ENCODE measurements at regions not wholly inside any gene's neighbourhood (a gene's known extent, or its start where the extent isn't known, plus 50 kb on each side); places are given as distances from the start of the nearest gene placed in this dataset.

DNA sequence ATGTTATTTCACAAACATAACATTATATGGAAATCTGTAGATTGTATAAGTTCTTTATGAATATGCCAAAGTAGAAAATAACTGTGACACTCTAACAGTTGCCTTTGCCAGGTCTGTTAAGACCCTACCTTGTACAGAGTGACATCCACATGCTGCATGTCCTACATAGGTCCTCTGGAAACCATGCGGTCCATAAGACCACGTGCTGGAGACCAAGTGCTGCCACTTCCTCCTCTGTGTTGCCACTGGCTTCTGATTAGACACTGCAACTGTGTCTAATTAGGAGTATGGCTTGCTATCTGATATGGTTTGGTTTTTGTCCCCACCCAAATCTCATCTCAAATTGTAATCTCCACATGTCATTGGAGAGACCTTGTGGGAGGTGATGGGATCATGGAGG lies 855.5 kb upstream of the SEMA6D start:
- H3K4me2 ChIP-seq (ENCODE audit: low read length) = no peak overlapping the region
- CTCF ChIA-PET = no interaction called here
- no peak for ATAC-seq
- no peaks in the 10 kb centered on the region for H3K27me3 ChIP-seq (ENCODE audit: low read length)
- no peaks in the 10 kb centered on the region for H3K36me3 ChIP-seq (ENCODE audit: low read depth, low read length)
- H3K9me3 ChIP-seq (ENCODE audit: low read length) = no peaks in the 10 kb centered on the region
- H3K27ac ChIP-seq (ENCODE audit: low read length) = no peak overlapping the region
- H3K4me1 ChIP-seq (ENCODE audit: insufficient read depth, low read length) = no peaks in the 10 kb centered on the region
- POLR2A ChIA-PET (ENCODE audit: unreplicated experiment) = no interaction called here
- no peak overlapping the region for H3K4me3 ChIP-seq (ENCODE audit: low read length)
- H3K9ac ChIP-seq (ENCODE audit: low read length) = no peak overlapping the region
- no peak for DNase-seq
- no peaks in the 10 kb centered on the region for H3F3A ChIP-seq (ENCODE audit: low read length, unreplicated experiment)
- no TSS peak for BruUV-seq (replicated peaks)
- H2AFZ ChIP-seq (ENCODE audit: low read length) = no peak overlapping the region
- no peaks in the 10 kb centered on the region for H3K9me2 ChIP-seq (replicated peaks; ENCODE audit: low read length)
- no peaks in the 10 kb centered on the region for H4K20me1 ChIP-seq (ENCODE audit: low read length)
- intact Hi-C loops (cut with micrococcal nuclease) = no loop called here
- no peak for TF ChIP-seq EZH2 (IDR thresholded peaks at IDR 0.05; ENCODE audit: low read length, unreplicated experiment)
- TF ChIP-seq, protein P1, sequence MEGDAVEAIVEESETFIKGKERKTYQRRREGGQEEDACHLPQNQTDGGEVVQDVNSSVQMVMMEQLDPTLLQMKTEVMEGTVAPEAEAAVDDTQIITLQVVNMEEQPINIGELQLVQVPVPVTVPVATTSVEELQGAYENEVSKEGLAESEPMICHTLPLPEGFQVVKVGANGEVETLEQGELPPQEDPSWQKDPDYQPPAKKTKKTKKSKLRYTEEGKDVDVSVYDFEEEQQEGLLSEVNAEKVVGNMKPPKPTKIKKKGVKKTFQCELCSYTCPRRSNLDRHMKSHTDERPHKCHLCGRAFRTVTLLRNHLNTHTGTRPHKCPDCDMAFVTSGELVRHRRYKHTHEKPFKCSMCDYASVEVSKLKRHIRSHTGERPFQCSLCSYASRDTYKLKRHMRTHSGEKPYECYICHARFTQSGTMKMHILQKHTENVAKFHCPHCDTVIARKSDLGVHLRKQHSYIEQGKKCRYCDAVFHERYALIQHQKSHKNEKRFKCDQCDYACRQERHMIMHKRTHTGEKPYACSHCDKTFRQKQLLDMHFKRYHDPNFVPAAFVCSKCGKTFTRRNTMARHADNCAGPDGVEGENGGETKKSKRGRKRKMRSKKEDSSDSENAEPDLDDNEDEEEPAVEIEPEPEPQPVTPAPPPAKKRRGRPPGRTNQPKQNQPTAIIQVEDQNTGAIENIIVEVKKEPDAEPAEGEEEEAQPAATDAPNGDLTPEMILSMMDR (conservative IDR thresholded peaks at IDR 0.05; ENCODE audit: low read depth, low read length) = no peak
- no peak for TF ChIP-seq EZH2phosphoT487 (IDR thresholded peaks at IDR 0.05; ENCODE audit: borderline replicate concordance, low read length)
- H3K79me2 ChIP-seq (ENCODE audit: low read length) = no peaks in the 10 kb centered on the region

DNA sequence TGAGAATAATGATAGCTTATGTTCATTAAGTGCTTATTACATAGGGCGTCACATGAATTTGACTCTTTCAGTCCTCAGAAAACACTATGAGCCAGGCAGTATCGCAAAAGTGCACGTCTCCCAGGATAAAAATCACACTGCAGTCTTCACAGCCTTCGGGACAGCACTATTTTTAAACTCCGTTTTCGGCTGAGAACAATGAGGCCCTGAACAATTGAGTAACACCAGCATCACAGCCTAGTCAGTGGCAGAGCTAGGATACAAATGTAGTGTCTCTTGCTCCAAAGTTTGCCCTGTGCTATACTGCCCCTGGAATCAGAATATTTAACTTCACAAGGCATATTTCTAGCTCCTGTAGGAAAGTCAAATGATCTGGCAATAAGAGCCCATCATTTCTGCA lies 852.1 kb upstream of the SEMA6D start:
- DNase-seq (no peak), ATAC-seq (no peak)
- intact Hi-C loops (cut with micrococcal nuclease) = no loop called here
- no peaks in the 10 kb centered on the region for H3K36me3 ChIP-seq (ENCODE audit: low read depth, low read length)
- TF ChIP-seq, protein P1 (conservative IDR thresholded peaks at IDR 0.05; ENCODE audit: low read depth, low read length) = no peak
- TF ChIP-seq EZH2 (IDR thresholded peaks at IDR 0.05; ENCODE audit: low read length, unreplicated experiment) (no peak), EZH2phosphoT487 (IDR thresholded peaks at IDR 0.05; ENCODE audit: borderline replicate concordance, low read length) (no peak)
- H3K4me3 ChIP-seq (ENCODE audit: low read length) = no peak overlapping the region
- no peaks in the 10 kb centered on the region for H3K9me2 ChIP-seq (replicated peaks; ENCODE audit: low read length)
- no peaks in the 10 kb centered on the region for H4K20me1 ChIP-seq (ENCODE audit: low read length)
- no peak overlapping the region for H3K4me2 ChIP-seq (ENCODE audit: low read length)
- H3K27me3 ChIP-seq (ENCODE audit: low read length) = no peaks in the 10 kb centered on the region
- BruUV-seq (replicated peaks) = no TSS peak
- ChIA-PET POLR2A (ENCODE audit: unreplicated experiment) (no interaction called here), CTCF (no interaction called here)
- no peak overlapping the region for H2AFZ ChIP-seq (ENCODE audit: low read length)
- H3K9me3 ChIP-seq (ENCODE audit: low read length) = no peaks in the 10 kb centered on the region
- H3F3A ChIP-seq (ENCODE audit: low read length, unreplicated experiment) = no peaks in the 10 kb centered on the region
- no peak overlapping the region for H3K9ac ChIP-seq (ENCODE audit: low read length)
- H3K79me2 ChIP-seq (ENCODE audit: low read length) = no peaks in the 10 kb centered on the region
- no peaks in the 10 kb centered on the region for H3K4me1 ChIP-seq (ENCODE audit: insufficient read depth, low read length)
- H3K27ac ChIP-seq (ENCODE audit: low read length) = no peak overlapping the region

DNA sequence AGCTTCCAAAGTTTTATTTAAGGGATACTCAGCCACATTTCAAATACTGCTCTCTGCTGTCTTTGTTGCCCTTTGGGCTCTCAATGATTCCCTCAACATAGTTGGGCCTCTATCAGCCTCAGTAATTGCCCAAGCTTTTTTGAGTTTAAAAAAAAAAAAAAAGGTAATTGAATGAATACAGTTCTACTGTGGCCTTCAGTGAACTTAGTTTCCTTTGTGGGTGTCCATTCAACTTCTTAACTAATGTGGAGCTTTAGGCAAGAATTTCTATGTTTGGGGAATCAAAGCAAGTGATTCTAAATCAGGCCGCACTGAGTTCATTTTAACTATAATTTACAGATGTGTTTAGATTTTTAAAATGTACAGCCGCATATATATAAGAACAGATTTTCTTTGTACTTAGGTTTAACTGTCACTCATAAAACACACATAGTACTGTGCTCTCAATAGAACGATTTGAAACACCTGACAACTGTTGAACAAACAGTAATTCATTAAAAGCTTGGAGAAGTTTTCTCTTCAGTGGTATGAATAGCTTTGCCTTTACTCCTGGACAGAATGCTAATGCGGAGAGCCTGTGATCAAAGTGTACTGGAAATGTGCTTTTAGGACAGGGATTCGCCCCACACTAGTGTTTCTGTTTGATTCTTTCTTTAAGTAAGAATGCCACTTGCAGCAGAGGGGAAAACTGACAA lies 844.9 kb upstream of the SEMA6D start:
- Histone ChIP-seq H3K9me2 (replicated peaks; ENCODE audit: low read length) (no peaks in the 10 kb centered on the region), H3K27ac (ENCODE audit: low read length) (no peak overlapping the region), H3K4me1 (ENCODE audit: insufficient read depth, low read length) (no peaks in the 10 kb centered on the region), H3K9me3 (ENCODE audit: low read length) (no peaks in the 10 kb centered on the region), H3K79me2 (ENCODE audit: low read length) (no peaks in the 10 kb centered on the region), H3K36me3 (ENCODE audit: low read depth, low read length) (no peaks in the 10 kb centered on the region), H3K4me2 (ENCODE audit: low read length) (no peak overlapping the region), H3F3A (ENCODE audit: low read length, unreplicated experiment) (no peaks in the 10 kb centered on the region), H3K4me3 (ENCODE audit: low read length) (no peak overlapping the region), H3K27me3 (ENCODE audit: low read length) (no peaks in the 10 kb centered on the region), H3K9ac (ENCODE audit: low read length) (no peak overlapping the region), H2AFZ (ENCODE audit: low read length) (no peak overlapping the region), H4K20me1 (ENCODE audit: low read length) (no peaks in the 10 kb centered on the region)
- ATAC-seq (no peak), DNase-seq (no peak)
- TF ChIP-seq EZH2 (IDR thresholded peaks at IDR 0.05; ENCODE audit: low read length, unreplicated experiment) (no peak), EZH2phosphoT487 (IDR thresholded peaks at IDR 0.05; ENCODE audit: borderline replicate concordance, low read length) (no peak)
- TF ChIP-seq, protein P1 (conservative IDR thresholded peaks at IDR 0.05; ENCODE audit: low read depth, low read length) = no peak
- BruUV-seq (replicated peaks) = no TSS peak
- intact Hi-C loops (cut with micrococcal nuclease) = no loop called here
- CTCF ChIA-PET = no interaction called here
- POLR2A ChIA-PET (ENCODE audit: unreplicated experiment) = no interaction called here

Measured in PC-3 (cell line).